ENCODE measurements at regions not wholly inside any gene's neighbourhood (a gene's known extent, or its start where the extent isn't known, plus 50 kb on each side); places are given as distances from the start of the nearest gene placed in this dataset.
"Not testable (repeated sequence)": the region's sequence is repeated elsewhere in the genome, so short reads cannot be mapped to it uniquely, and the experiment has no call there.

DNA sequence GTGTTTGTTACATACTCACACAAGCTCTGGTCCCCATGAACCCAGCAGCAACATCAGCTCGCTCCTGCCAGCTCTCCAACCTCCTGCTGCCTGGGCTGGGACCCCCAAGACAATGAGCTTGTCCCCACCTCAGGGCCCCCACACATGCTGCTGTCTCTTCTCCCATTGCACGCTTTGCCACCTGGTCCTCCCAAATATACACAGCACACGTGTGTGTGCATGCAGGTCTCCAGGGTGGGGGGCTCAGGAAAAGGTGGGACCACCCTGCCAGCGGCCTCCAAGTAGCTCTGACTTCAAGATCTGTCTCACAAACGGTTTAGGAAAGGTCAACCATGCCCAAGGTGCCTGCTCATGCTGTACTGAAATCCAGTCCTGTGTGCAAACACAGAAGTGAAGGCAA is 68.1 kb upstream of the CCND1 start:
- no peak for DNase-seq

DNA sequence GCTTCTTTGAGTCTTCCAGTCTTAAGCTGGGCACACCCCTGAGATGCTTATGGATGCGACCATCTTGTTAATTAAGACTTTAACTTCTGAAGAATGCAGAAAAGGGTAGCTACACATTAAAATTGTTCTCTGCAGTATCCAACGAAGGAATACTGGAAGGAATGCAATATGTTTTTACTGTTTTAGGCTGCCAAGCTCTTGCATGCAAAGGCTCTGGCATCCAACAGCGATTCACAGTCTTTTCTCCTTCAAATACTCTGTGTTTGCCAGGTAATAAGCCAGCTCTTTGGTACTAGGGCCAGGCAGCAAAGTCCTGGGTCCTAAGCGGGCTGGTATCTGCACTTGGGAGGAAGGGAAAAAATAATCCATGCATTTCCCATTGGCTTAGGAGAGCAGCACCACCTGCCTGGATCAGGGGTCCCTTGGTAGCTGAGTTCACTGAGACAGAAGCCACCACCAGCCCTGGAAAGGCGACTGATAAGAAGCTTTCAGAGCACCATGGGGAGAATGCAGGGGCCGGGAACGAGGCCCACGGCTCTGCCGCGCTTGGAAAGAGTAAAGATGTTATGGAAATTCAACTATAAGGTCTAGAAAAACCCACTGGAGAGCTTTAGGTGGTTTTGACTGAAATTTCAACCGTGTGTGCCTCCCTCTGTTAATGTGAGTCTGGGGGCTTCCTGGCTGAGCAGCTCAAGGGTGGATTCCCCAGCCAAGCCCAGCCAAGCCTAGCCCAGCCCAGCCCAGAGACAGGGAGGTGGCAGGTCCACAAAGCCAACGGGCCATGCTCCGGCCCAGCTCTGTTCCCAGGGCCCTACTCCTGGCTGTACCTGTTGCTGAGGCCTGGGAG is 67.0 kb upstream of the CCND1 start:
- DNase-seq, result no peak

DNA sequence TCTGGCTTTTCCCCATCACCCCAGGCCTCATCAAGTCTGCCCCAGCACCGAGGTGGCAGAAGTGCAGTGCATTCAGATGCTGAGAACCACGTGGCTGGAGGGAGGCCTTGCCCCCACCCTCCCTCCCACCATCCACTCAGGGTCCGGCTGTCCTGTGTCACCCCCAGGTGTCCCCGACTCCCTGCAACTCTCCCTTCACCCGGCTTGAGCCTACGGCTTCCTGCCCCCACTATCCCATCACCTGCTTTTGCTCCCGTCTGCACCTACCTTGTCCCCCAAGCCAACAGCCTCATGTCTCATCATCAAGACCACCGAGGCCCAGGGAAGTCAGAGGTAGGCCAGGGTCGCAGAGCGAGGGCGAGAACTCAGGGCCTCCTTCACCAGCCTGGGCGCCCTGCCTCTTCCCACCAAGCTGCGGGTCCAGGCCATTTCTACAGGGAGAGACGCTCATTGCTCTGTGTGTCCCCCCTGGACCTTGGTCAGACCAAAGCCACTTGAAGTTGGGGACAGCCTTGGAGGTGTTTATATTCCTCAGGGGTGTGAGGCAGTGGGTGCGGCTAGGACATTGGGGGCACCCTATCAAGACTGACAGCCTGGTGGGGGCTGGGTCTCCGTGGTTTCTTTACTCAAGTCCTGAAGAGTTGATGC is 66.2 kb upstream of the CCND1 start:
- DNase-seq, result no peak

DNA sequence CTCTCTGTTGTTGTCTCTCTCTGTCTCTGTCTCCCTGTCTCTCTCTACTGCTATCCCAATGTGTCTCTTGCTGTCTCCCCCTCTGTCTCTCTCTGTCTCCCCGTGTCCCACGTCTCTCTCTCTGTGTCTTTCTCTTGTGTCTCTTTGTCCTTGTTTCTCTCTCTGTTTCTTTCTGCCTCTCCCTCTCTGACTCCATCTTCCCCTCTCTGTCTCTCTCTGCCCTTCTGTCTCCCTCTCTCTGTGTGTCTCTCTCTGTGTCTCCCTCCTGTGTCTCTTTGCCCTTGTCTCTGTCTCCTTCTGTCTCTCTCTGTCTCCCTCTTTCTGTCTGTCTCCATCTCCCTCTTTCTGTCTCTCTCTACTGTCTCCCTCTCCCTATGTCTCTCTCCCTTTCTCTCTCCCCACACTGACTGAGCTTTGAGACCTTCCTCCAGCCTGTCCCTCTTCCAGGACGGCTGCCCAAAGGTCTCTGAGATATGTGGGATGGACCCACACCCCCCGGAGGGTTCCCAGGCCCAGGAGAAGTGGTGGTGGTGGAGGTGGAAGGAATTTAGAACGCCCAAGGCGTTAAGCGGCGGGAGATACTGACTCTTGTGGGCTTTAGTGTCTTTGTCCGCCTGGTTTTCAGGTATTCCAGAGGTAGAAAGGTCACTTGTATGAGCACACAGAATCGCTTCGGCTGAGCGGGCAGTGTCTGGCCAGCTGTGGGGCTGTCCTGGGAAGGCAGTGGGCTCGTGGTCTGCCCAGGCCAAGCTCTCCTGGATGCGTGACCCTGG is 65.5 kb upstream of the CCND1 start:
- no peak for DNase-seq

DNA sequence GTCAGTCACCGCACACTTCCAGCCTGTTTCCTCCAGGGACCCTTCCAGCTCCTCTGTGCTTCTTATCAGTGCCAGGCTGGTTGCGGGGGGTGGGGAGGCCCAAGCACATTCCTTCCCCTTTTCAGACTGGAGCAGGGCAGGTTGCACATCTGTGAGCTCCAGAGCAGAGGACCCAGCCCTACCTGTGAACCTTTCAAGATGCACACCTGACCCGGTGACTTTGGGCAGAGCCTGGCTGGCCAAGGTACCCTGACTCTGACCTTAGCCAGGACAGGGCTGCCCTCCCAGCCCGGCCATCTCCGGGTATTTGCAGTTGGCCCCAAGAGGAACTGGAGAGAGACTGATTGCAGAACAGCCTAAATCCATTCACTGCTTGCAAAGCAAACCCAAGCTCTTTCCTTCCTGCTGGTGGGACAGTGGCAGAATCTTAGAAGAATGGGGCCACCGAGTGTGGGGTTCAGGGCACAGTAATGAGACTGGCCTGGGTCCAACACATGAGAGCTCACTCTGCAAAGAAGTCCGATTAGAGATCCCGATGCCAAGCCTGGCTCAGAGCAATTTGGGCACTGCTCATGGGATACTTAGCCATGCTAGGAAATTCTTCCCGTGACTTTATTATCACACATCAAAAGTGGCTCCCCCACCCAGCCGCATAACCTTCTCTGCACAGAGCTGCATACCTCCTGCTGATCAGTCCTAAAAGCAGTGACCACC is 64.7 kb upstream of the CCND1 start:
- DNase-seq, result peak; percentile 78 to 83

DNA sequence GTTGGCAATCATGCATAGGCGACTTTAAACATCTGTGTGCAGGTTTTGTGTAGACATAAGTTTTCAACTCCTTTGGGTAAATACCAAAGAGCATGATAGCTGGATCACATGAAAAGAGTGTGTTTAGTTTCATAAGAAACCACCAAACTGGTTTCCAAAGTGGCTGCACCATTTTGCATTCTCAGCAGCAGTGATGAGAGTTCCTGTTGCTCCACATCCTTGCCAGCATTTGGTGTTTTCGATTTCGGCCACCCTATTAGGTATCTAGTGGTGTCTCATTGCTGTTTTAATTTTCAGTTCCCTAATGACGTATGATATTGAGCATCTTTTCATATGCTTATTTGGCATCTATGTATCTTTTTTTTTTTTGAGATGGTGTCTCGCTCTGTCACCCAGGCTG is 62.8 kb upstream of the CCND1 start:
- DNase-seq, result no peak

DNA sequence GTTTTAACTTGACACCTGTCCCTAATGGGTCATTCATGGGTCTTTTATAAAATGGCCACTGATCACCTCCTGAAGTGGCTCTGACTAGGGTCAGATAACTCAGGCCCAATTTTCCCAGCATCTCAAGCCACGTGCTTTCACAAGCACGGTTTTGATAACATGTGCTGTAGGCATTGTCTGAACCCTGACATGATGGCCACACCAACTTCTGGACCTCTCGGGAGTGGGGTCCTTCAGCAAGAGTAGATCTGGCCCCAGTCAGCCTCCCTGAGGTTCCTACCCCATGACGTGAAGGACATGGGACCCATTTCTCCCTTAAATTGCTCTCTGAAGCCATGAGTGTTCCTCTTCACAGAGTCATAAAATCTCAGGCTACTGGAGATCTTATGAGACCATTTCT is 60.4 kb upstream of the CCND1 start:
- no peak for DNase-seq

DNA sequence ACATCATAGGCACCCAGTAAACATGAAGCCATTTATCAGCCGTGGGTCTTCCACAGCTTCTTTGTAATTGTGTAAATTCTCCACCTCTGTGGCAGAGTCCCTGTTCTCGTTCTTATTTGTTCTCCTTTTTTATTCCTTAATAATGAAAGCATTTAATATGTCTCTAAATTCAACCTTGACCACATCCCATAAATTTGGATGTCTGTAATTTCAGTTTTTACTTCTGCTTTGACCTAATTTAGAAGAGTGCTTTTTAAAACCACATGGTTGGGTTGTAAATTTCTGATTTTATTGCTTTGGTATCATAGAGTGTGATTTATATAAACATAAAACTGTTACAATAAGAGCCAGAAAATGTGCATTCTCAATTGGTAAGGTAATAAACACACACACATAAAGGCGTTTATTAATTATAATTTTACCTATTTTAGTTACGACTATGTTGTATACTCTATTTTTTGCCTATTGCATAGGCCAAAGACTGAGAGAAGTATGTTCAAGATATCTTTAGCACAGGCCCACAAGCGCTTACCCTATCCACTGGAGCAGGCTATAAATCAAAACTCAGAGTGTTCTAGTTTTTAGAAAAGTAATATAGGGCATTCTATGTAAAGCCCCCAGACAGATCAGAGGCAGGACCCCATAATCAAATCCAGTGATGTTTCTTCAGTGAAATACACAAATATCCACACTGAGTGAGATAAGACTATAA is 58.0 kb upstream of the CCND1 start:
- DNase-seq, result no peak

DNA sequence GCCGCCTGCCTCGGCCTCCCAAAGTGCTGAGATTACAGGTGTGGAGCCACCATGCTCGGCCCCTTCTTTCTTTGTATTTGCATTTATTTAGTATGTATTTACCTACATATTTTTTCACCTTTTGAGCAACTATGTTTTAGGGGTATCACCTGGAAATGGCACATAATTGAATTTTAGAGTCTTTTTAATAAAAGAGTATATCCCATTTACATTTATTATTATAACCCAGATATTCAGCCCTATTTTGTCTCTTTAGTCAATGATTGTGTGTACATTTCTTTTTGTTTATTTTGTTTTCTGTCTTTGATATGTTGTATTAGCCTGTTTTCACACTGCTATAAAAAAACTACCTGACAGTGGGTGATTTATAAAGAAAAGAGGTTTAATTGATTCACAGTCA is 56.8 kb upstream of the CCND1 start:
- DNase-seq, result no peak

DNA sequence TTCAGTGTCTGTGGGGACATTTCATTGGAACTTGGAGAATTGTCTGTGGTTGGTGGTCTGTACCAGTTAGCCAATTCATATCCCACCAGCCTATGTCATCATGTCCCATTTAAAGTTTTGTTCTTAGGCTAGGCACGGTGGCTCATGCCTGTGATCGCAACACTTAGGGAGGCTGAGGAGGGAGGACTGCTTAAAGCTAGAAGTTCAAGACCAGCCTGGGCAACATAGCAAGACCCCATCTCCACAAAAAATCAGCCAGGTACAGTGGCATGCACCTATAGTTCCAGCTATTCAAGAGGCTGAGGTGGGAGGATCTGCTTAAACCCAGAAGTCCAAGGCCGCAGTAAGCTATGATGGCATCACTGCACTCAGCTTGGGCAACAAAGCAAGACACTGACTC is 55.6 kb upstream of the CCND1 start:
- no peak for DNase-seq

DNA sequence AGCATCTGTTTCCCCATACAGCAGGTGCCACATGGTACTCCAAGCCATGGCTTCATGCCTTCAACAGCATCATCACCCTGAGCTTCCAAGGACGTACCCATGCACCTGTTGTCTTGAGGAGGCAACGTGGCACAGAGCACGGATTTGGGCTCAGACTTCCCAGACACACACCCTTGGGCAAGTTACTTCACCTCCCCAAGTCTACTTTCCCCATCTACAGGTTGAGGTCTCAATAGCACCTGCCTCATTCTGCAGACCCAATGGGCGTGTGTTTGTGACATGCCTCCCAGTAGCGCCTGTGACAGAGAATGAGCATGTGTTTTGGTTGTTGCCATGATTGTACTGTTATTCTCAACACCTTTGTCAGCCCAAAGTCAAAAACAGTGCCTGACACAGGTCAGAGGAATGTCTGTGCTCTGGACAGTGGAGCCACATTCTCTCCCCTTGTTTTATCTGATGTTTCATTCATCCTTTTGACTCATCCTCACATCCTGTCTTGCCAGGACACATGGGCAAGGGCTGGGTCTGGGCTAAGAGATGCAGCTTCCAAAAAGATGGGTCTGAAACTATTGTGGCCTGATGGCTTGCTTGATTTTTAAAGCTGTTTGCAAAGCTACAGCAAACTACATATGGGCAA is 53.4 kb upstream of the CCND1 start:
- DNase-seq, result no peak

DNA sequence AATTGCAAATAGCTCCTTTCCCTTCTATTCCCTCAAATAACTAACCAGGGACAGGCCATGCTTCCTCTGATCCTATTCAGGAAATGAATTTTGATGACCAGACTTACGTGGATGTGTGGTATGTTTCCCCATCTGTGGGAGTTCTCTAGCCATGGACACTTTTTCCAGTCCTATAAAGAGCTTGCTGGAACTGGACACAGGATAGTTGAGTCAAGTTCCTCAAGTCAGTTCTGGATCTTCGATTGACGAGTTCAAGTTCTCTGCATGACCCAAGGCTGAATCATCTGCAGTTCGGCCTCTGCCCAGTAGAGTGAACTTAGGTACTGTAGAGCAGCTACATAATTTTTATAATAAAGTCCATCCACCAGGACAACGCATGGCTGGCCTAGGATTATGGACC is 52.7 kb upstream of the CCND1 start:
- no peak for DNase-seq

DNA sequence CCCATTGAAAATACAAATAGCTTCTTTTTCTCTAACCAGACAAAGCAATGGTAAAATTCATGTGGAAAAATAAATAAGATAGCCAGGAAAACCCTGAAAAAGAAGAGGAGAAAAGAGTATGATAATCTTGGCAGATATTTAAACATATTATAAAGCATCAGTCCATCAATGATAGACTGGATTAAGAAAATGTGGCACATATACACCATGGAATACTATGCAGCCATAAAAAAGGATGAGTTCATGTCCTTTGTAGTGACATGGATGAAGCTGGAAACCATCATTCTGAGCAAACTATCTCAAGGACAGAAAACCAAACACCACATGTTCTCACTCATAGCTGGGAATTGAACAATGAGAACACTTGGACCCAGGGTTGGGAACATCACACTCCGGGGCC is 50.9 kb upstream of the CCND1 start:
- not testable (repeated sequence) for DNase-seq

All from Kasumi-1 (cell line).